Endothelial cell of umbilical vein (primary cell): ENCODE measurements at regions not wholly inside any gene's neighbourhood (a gene's known extent, or its start where the extent isn't known, plus 50 kb on each side); places are given as distances from the start of the nearest gene placed in this dataset.

Experiments used
- BruUV-seq: library from RNA; stranded (reverse); fragments of 400-500 nt; replicated peaks from 2 replicates; lab custom pipeline; 2021; lab: Mats Ljungman, UMichigan
- CTCF ChIA-PET: fragments of 300-600, 350-600 bp; sonication (Branson Sonifier 250); formaldehyde crosslinking; loops from one replicate; lab custom pipeline; 2021; ENCODE audit warnings: antibody characterized with exemption, inconsistent platforms; lab: Charles Lee
- POLR2A ChIA-PET: fragments of 300-600, 350-600 bp; sonication (Branson Sonifier 250); formaldehyde crosslinking; loops from one replicate; lab custom pipeline; 2021; ENCODE audit warnings: antibody characterized with exemption, inconsistent platforms; lab: Charles Lee
- DNase-seq: peaks from one replicate; pipeline ENCODE4 v3.0.0-alpha.2; 2011; ENCODE audit warnings: low read depth, low spot score
- FAIRE-seq: peaks from 2 replicates; lab custom pipeline; 2011; peaks lifted over from hg19 to GRCh38; lab: Jason Lieb, UNC
- H2AFZ ChIP-seq: 2 replicates; pipeline ENCODE4 v1.6.0; 2012; ENCODE audit warnings: low read depth, low read length, control low read depth, inconsistent platforms
- H3K27ac ChIP-seq: 2 replicates; pipeline ENCODE4 v1.5.1; 2011; ENCODE audit warnings: low read depth, mild to moderate bottlenecking, control low read depth, low read length, moderate library complexity; ENCODE audit not compliant: insufficient read depth
- H3K27me3 ChIP-seq, 2 experiments: 2 replicates each; pipeline versions ENCODE4 v1.6.0 to v1.6.1; 2011; ENCODE audit warnings: low read length in 2 of 2, mixed read lengths in 1 of 2; ENCODE audit not compliant: control insufficient read depth in 2 of 2, insufficient read depth in 2 of 2
- H3K36me3 ChIP-seq, 2 experiments: 2 replicates in 1 of 2; 3 replicates in 1 of 2; pipeline ENCODE4 v1.5.1; 2011; ENCODE audit warnings: low read length in 2 of 2, mild to moderate bottlenecking in 1 of 2, moderate library complexity in 1 of 2; ENCODE audit not compliant: control insufficient read depth in 2 of 2, insufficient read depth in 2 of 2; ENCODE audit errors: extremely low read depth in 1 of 2
- H3K4me1 ChIP-seq: 3 replicates; pipeline ENCODE4 v1.5.1; 2011; ENCODE audit warnings: mild to moderate bottlenecking, low read length; ENCODE audit not compliant: control insufficient read depth, insufficient read depth; ENCODE audit errors: extremely low read depth
- H3K4me2 ChIP-seq: 2 replicates; pipeline ENCODE4 v1.6.1; 2011; ENCODE audit warnings: low read length, control low read depth, mixed read lengths; ENCODE audit not compliant: insufficient read depth
- H3K4me3 ChIP-seq, 3 experiments: fragments of 200-600 bp in 1 of 3; sonication (generic), shearing (Covaris generic) in 1 of 3; replicated peaks in 1 of 3; 2 replicates each; pipeline ENCODE4 v1.5.1; 2011 to 2016; ENCODE audit warnings: control low read depth in 3 of 3, low read length in 3 of 3, mild to moderate bottlenecking in 2 of 3, inconsistent platforms in 1 of 3, low read depth in 1 of 3, moderate library complexity in 1 of 3; ENCODE audit not compliant: insufficient read depth in 1 of 3
- H3K79me2 ChIP-seq: 2 replicates; pipeline ENCODE4 v1.6.0; 2012; ENCODE audit warnings: low read length, inconsistent platforms; ENCODE audit not compliant: control insufficient read depth, insufficient read depth
- H3K9ac ChIP-seq: replicated peaks from 2 replicates; pipeline ENCODE3; 2011; ENCODE audit warnings: low read length, control low read depth; ENCODE audit not compliant: insufficient read depth; ENCODE audit errors: extremely low read depth
- H3K9me1 ChIP-seq: replicated peaks from 3 replicates; pipeline ENCODE4 v1.6.0; 2011; ENCODE audit warnings: mild to moderate bottlenecking, low read length; ENCODE audit not compliant: control insufficient read depth, insufficient read depth; ENCODE audit errors: extremely low read depth
- H3K9me3 ChIP-seq: replicated peaks from 2 replicates; pipeline ENCODE4 v1.5.1; 2012; ENCODE audit warnings: low read length, inconsistent platforms; ENCODE audit not compliant: control insufficient read depth, insufficient read depth
- H4K20me1 ChIP-seq: replicated peaks from 2 replicates; pipeline ENCODE3; 2011; ENCODE audit warnings: mild to moderate bottlenecking, low read length; ENCODE audit not compliant: control insufficient read depth, insufficient read depth; ENCODE audit errors: extremely low read depth
- EZH2 ChIP-seq: IDR thresholded peaks from 2 replicates; pipeline ENCODE4 v1.6.1; 2012; ENCODE audit warnings: borderline replicate concordance, low read depth, mild to moderate bottlenecking, moderate library complexity, low read length, inconsistent platforms; ENCODE audit not compliant: severe bottlenecking
- FOS ChIP-seq: IDR thresholded peaks from 2 replicates; pipeline ENCODE4 v1.6.1; 2011; ENCODE audit warnings: mild to moderate bottlenecking, low read length, moderate library complexity, borderline replicate concordance; ENCODE audit not compliant: insufficient read depth
- GATA2 ChIP-seq: IDR thresholded peaks from 2 replicates; pipeline ENCODE4 v1.7.0; 2011; ENCODE audit warnings: low read depth, mild to moderate bottlenecking, moderate library complexity, mixed read lengths, low read length; ENCODE audit not compliant: insufficient read length, insufficient read depth
- JUN ChIP-seq: IDR thresholded peaks from 2 replicates; pipeline ENCODE4 v1.6.1; 2011; ENCODE audit warnings: borderline replicate concordance, low read depth; ENCODE audit not compliant: insufficient read length, insufficient read depth
- MYC ChIP-seq: IDR thresholded peaks from one replicate; pipeline ENCODE4 v1.6.1; 2011; ENCODE audit warnings: mild to moderate bottlenecking, low read depth, low read length
- POLR2A ChIP-seq: IDR thresholded peaks from 2 replicates; pipeline ENCODE4 v1.6.1; 2012; ENCODE audit warnings: low read depth, mild to moderate bottlenecking, control low read depth, low read length
- POLR2AphosphoS5 ChIP-seq: IDR thresholded peaks from 2 replicates; pipeline ENCODE4 v1.6.1; 2012; ENCODE audit warnings: low read depth, mild to moderate bottlenecking, control low read depth, low read length, moderate library complexity; ENCODE audit not compliant: insufficient read depth
- dilution Hi-C: fragments of 300-500 bp; cut with MboI; formaldehyde crosslinking; loops from one replicate; pipeline ENCODE4 v1.15.0; 2019; ENCODE audit warnings: low sequenced_read_pairs; ENCODE audit not compliant: extremely low pct_ligation_motif_present
- intact Hi-C: fragments of 100-400 bp; cut with micrococcal nuclease; formaldehyde crosslinking; loops from one replicate; pipeline ENCODE4 v1.10.0; 2022
- TF ChIP-seq, protein P1 (sequence below): IDR thresholded peaks from 2 replicates; pipeline ENCODE4 v1.6.1; 2011; ENCODE audit not compliant: insufficient read depth, insufficient read length
- TF ChIP-seq, protein P2 (sequence below), 2 donors: IDR thresholded peaks; 1 replicate in 1 of 2; 2 replicates in 1 of 2; pipeline ENCODE4 v1.5.1; 2011; ENCODE audit warnings: low read length in 2 of 2, mild to moderate bottlenecking in 2 of 2, moderate library complexity in 2 of 2, control low read depth in 1 of 2, inconsistent platforms in 1 of 2, low read depth in 1 of 2; ENCODE audit not compliant: insufficient read depth in 1 of 2; ENCODE audit errors: extremely low read depth in 1 of 2

DNA sequence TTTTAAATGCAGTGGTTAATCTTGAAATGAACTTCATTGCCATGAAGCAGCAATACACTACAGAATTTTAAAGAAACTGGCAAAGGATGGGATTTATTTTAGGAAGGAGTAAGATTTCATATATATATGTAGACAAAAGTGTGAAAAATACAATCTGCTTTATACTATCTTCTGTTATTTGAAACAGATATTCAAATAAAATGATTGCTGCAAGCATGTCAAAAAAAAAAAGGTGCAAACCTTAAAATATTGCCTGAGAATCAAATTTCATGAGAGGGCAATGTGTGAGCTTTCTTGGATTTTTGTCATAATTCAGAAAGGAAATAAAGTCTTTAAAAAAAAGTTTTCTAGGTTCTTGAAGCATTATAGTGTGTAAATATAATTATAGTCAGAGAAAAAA, 705.0 kb upstream of the CDH10 start:
- Histone ChIP-seq H3K4me1 (no peaks in the 10 kb centered on the region), H3K9me3 (peaks cover 4% of the 10 kb centered on the region), H3K9ac (no peak overlapping the region), H2AFZ (no peak overlapping the region), H3K4me3 (no peak overlapping the region), H3K36me3 (no peaks in the 10 kb centered on the region), H3K27me3 (no peaks in the 10 kb centered on the region), H3K9me1 (no peaks in the 10 kb centered on the region), H3K4me2 (no peak overlapping the region), H3K27ac (no peak overlapping the region), H3K79me2 (no peaks in the 10 kb centered on the region), H4K20me1 (no peaks in the 10 kb centered on the region)
- no TSS peak for BruUV-seq
- ChIA-PET CTCF (no interaction called here), POLR2A (no interaction called here)
- FAIRE-seq, result no peak
- dilution Hi-C loops, result no loop called here
- TF ChIP-seq FOS (no peak), GATA2 (no peak)
- TF ChIP-seq, protein P1, sequence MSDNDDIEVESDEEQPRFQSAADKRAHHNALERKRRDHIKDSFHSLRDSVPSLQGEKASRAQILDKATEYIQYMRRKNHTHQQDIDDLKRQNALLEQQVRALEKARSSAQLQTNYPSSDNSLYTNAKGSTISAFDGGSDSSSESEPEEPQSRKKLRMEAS, result no peak
- intact Hi-C loops, result no loop called here
- DNase-seq, result no peak

DNA sequence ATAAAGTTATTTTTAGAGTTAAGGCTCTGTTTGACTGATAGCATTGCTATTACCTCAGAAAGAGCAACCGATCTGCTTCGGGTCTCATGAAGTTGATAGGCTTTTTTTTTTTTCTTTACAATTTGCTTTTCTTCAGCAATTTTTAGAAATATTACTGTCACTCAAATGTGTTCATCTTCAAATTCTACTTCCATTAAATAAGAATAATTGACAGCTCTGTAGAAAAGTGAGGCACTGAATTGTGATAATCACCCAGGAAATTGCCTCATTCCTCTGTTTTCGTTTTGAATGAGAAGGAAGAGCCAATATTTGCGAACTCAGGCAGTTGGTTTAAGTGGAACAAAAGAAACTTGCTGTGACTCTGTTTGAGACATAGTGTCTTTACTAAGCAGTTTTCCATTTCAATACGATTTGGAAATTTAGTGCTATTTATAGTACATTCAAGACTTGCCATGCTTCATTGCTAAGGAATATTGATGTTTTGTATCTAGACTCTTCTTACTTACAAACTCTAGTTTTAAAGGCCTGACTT, 700.5 kb upstream of the CDH10 start:
- DNase-seq (no peak), FAIRE-seq (no peak)
- intact Hi-C loops (no loop called here), dilution Hi-C loops (no loop called here)
- Histone ChIP-seq H3K9me1 (no peaks in the 10 kb centered on the region), H4K20me1 (no peaks in the 10 kb centered on the region), H3K9ac (no peak overlapping the region), H3K27me3 (no peaks in the 10 kb centered on the region), H3K79me2 (no peaks in the 10 kb centered on the region), H3K9me3 (peaks cover 4% of the 10 kb centered on the region), H3K4me3 (no peak overlapping the region), H3K36me3 (no peaks in the 10 kb centered on the region), H2AFZ (no peak overlapping the region), H3K27ac (no peak overlapping the region), H3K4me1 (no peaks in the 10 kb centered on the region), H3K4me2 (no peak overlapping the region)
- BruUV-seq, result no TSS peak
- TF ChIP-seq FOS (no peak), GATA2 (no peak), POLR2AphosphoS5 (no peak), JUN (no peak), POLR2A (no peak), EZH2 (no peak), MYC (no peak)
- TF ChIP-seq, protein P2, sequence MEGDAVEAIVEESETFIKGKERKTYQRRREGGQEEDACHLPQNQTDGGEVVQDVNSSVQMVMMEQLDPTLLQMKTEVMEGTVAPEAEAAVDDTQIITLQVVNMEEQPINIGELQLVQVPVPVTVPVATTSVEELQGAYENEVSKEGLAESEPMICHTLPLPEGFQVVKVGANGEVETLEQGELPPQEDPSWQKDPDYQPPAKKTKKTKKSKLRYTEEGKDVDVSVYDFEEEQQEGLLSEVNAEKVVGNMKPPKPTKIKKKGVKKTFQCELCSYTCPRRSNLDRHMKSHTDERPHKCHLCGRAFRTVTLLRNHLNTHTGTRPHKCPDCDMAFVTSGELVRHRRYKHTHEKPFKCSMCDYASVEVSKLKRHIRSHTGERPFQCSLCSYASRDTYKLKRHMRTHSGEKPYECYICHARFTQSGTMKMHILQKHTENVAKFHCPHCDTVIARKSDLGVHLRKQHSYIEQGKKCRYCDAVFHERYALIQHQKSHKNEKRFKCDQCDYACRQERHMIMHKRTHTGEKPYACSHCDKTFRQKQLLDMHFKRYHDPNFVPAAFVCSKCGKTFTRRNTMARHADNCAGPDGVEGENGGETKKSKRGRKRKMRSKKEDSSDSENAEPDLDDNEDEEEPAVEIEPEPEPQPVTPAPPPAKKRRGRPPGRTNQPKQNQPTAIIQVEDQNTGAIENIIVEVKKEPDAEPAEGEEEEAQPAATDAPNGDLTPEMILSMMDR (IDR thresholded peaks at IDR 0.05; ENCODE audit: extremely low read depth in 1 of 2, insufficient read depth in 1 of 2, low read depth in 1 of 2, low read length in 2 of 2), result no peak
- TF ChIP-seq, protein P1, result no peak
- ChIA-PET CTCF (no interaction called here), POLR2A (no interaction called here)
